Natural killer cell (primary cell): ENCODE measurements at regions not wholly inside any gene's neighbourhood (a gene's known extent, or its start where the extent isn't known, plus 50 kb on each side); places are given as distances from the start of the nearest gene placed in this dataset.

Experiments used
- ATAC-seq, 3 donors: fragments of 150-1000 bp in 2 of 3; fragments of 200-7000 bp in 1 of 3; cut with Tn5 transposase; 1 replicate in 1 of 3; 2 replicates in 2 of 3; pipeline ENCODE4 v1.10.0; 2021; ENCODE audit warnings: mild to moderate bottlenecking in 2 of 3, moderate library complexity in 2 of 3
- DNase-seq, 2 donors: peaks; one replicate each; pipeline versions ENCODE4 v3.0.0 to v3.0.0-alpha.2; 2013 to 2021; ENCODE audit warnings: mixed read lengths in 1 of 2
- H3K27ac ChIP-seq: one replicate; pipeline ENCODE4 v1.5.1; 2013; ENCODE audit warnings: mild to moderate bottlenecking, low read length
- H3K27me3 ChIP-seq: one replicate; pipeline ENCODE4 v1.6.1; 2013; ENCODE audit warnings: low read length; ENCODE audit not compliant: control insufficient read depth, insufficient read depth
- H3K36me3 ChIP-seq: one replicate; pipeline ENCODE4 v1.6.1; 2013; ENCODE audit warnings: low read length; ENCODE audit not compliant: control insufficient read depth, insufficient read depth
- H3K4me1 ChIP-seq: one replicate; pipeline ENCODE4 v1.6.1; 2013; ENCODE audit warnings: low read length; ENCODE audit not compliant: control insufficient read depth, insufficient read depth
- H3K4me3 ChIP-seq: one replicate; pipeline ENCODE4 v1.5.1; 2013; ENCODE audit warnings: low read length
- H3K9me3 ChIP-seq: one replicate; pipeline ENCODE4 v1.6.1; 2013; ENCODE audit warnings: low read length; ENCODE audit not compliant: control insufficient read depth, insufficient read depth
- H3K27ac Mint-ChIP-seq, 2 donors: one replicate each; pipeline ENCODE4 v1.8.0; 2022; ENCODE audit warnings: mild to moderate bottlenecking in 2 of 2, mixed read lengths in 2 of 2, moderate library complexity in 1 of 2
- H3K27me3 Mint-ChIP-seq, 2 donors: one replicate each; pipeline ENCODE4 v1.8.0; 2022; ENCODE audit warnings: low read depth in 2 of 2, mixed read lengths in 2 of 2
- H3K36me3 Mint-ChIP-seq: one replicate; pipeline ENCODE4 v1.8.0; 2022; ENCODE audit warnings: mixed read lengths
- H3K4me1 Mint-ChIP-seq, 2 donors: one replicate each; pipeline ENCODE4 v1.8.0; 2022; ENCODE audit warnings: mixed read lengths in 2 of 2
- H3K4me3 Mint-ChIP-seq: one replicate; pipeline ENCODE4 v1.8.0; 2022; ENCODE audit warnings: mild to moderate bottlenecking, moderate library complexity, mixed read lengths
- H3K9me3 Mint-ChIP-seq, 2 donors: one replicate each; pipeline ENCODE4 v1.8.0; 2022; ENCODE audit warnings: mixed read lengths in 2 of 2
- WGBS: methylation state at CpG from one replicate; pipeline ENCODE4 v1.1.7; 2013; ENCODE audit warnings: missing lambda C conversion rate; ENCODE audit not compliant: insufficient coverage; 5-methylcytosine and 5-hydroxymethylcytosine counted together
- intact Hi-C: fragments of 100-400 bp; cut with micrococcal nuclease; formaldehyde crosslinking; loops from one replicate; pipeline ENCODE4 v1.14.2; 2022
- TF ChIP-seq, protein P1 (sequence below): fragments of 200-600 bp; IDR thresholded peaks from one replicate; pipeline ENCODE4 v1.8.0; 2022; ENCODE audit warnings: antibody characterized with exemption

GRCh38 chr17:79150799-79151198 is 76.2 kb downstream of the ENGASE start:
- H3K4me1 ChIP-seq = no peaks in the 10 kb centered on the region
- ATAC-seq (no peak), DNase-seq (no peak)
- H3K36me3 ChIP-seq = no peaks in the 10 kb centered on the region
- no peak overlapping the region for H3K4me3 ChIP-seq
- TF ChIP-seq, protein P1, sequence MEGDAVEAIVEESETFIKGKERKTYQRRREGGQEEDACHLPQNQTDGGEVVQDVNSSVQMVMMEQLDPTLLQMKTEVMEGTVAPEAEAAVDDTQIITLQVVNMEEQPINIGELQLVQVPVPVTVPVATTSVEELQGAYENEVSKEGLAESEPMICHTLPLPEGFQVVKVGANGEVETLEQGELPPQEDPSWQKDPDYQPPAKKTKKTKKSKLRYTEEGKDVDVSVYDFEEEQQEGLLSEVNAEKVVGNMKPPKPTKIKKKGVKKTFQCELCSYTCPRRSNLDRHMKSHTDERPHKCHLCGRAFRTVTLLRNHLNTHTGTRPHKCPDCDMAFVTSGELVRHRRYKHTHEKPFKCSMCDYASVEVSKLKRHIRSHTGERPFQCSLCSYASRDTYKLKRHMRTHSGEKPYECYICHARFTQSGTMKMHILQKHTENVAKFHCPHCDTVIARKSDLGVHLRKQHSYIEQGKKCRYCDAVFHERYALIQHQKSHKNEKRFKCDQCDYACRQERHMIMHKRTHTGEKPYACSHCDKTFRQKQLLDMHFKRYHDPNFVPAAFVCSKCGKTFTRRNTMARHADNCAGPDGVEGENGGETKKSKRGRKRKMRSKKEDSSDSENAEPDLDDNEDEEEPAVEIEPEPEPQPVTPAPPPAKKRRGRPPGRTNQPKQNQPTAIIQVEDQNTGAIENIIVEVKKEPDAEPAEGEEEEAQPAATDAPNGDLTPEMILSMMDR = no peak
- no peaks in the 10 kb centered on the region for H3K9me3 ChIP-seq
- Mint-ChIP-seq H3K4me3 (no peak overlapping the region), H3K27ac (no peak overlapping the region), H3K9me3 (no peaks in the 10 kb centered on the region), H3K4me1 (peaks cover 0 to 3% of the 10 kb centered on the region in 2 donors), H3K27me3 (peaks cover 0 to 3% of the 10 kb centered on the region in 2 donors), H3K36me3 (no peaks in the 10 kb centered on the region)
- H3K27ac ChIP-seq = no peak overlapping the region
- WGBS = 84% methylated on average over 19 of the region's 19 CpGs
- intact Hi-C loops = no loop called here
- H3K27me3 ChIP-seq = no peaks in the 10 kb centered on the region

GRCh38 chr17:79150035-79150733 is 75.6 kb downstream of the ENGASE start:
- H3K4me1 ChIP-seq = no peaks in the 10 kb centered on the region
- ATAC-seq (no peak), DNase-seq (no peak)
- no peaks in the 10 kb centered on the region for H3K9me3 ChIP-seq
- Mint-ChIP-seq H3K9me3 (no peaks in the 10 kb centered on the region), H3K27ac (no peak overlapping the region), H3K27me3 (peaks cover 0 to 3% of the 10 kb centered on the region in 2 donors), H3K4me3 (no peak overlapping the region), H3K4me1 (peaks cover 0 to 3% of the 10 kb centered on the region in 2 donors), H3K36me3 (no peaks in the 10 kb centered on the region)
- TF ChIP-seq, protein P1 = no peak
- no peak overlapping the region for H3K4me3 ChIP-seq
- intact Hi-C loops = no loop called here
- WGBS = 83% methylated on average over 14 of the region's 14 CpGs
- no peaks in the 10 kb centered on the region for H3K27me3 ChIP-seq
- no peaks in the 10 kb centered on the region for H3K36me3 ChIP-seq
- H3K27ac ChIP-seq = no peak overlapping the region

GRCh38 chr17:79148584-79148983 is 74.0 kb downstream of the ENGASE start:
- Mint-ChIP-seq H3K27ac (no peak overlapping the region), H3K9me3 (no peaks in the 10 kb centered on the region), H3K4me3 (no peak overlapping the region), H3K27me3 (peaks cover 0 to 3% of the 10 kb centered on the region in 2 donors), H3K4me1 (peaks cover 0 to 3% of the 10 kb centered on the region in 2 donors), H3K36me3 (no peaks in the 10 kb centered on the region)
- Histone ChIP-seq H3K36me3 (no peaks in the 10 kb centered on the region), H3K4me3 (no peak overlapping the region), H3K9me3 (no peaks in the 10 kb centered on the region), H3K4me1 (no peaks in the 10 kb centered on the region), H3K27ac (no peak overlapping the region), H3K27me3 (no peaks in the 10 kb centered on the region)
- ATAC-seq (no peak), DNase-seq (no peak)
- TF ChIP-seq, protein P1 = no peak
- intact Hi-C loops = no loop called here
- WGBS = 86% methylated on average over 10 of the region's 10 CpGs
